ENCODE measurements at regions not wholly inside any gene's neighbourhood (a gene's known extent, or its start where the extent isn't known, plus 50 kb on each side); places are given as distances from the start of the nearest gene placed in this dataset.

DNA sequence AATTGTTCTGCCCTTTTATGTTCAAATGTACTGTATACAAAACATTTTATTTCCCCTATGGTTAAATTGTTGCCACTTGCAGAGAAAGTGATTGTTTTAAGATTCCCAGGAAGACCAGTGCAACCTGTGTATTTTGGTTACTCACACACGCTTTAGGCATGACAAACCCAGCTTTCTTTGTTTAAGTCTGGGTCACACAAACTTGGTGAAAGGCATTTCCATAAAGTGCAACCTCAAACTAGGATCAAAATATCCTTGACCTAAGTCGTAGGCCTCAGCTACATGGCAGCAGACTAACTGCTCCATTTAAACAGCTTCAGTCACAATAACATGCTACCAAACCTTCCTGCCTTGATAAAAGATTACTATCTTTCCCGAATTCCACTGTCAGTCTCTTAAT, 639.0 kb upstream of the PRR20A start:
- TF ChIP-seq, protein P1, sequence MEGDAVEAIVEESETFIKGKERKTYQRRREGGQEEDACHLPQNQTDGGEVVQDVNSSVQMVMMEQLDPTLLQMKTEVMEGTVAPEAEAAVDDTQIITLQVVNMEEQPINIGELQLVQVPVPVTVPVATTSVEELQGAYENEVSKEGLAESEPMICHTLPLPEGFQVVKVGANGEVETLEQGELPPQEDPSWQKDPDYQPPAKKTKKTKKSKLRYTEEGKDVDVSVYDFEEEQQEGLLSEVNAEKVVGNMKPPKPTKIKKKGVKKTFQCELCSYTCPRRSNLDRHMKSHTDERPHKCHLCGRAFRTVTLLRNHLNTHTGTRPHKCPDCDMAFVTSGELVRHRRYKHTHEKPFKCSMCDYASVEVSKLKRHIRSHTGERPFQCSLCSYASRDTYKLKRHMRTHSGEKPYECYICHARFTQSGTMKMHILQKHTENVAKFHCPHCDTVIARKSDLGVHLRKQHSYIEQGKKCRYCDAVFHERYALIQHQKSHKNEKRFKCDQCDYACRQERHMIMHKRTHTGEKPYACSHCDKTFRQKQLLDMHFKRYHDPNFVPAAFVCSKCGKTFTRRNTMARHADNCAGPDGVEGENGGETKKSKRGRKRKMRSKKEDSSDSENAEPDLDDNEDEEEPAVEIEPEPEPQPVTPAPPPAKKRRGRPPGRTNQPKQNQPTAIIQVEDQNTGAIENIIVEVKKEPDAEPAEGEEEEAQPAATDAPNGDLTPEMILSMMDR (tag by site-specific recombination; IDR thresholded peaks at IDR 0.05): no peak
- TF ChIP-seq ZNF140 (tag by site-specific recombination; IDR thresholded peaks at IDR 0.05): no peak
- no peak for TF ChIP-seq ZNF830 (tag by site-specific recombination; IDR thresholded peaks at IDR 0.05; ENCODE audit: low read depth)
- no peak for TF ChIP-seq ZNF623 (tag by site-specific recombination; IDR thresholded peaks at IDR 0.05)
